Endothelial cell of umbilical vein (primary cell): ENCODE measurements at regions not wholly inside any gene's neighbourhood (a gene's known extent, or its start where the extent isn't known, plus 50 kb on each side); places are given as distances from the start of the nearest gene placed in this dataset.

ENCODE experiments used
- GATA2 ChIP-seq: IDR thresholded peaks from 2 replicates; pipeline ENCODE4 v1.7.0; 2011; ENCODE audit warnings: low read depth, mild to moderate bottlenecking, moderate library complexity, mixed read lengths, low read length; ENCODE audit not compliant: insufficient read length, insufficient read depth
- POLR2A ChIP-seq: IDR thresholded peaks from 2 replicates; pipeline ENCODE4 v1.6.1; 2012; ENCODE audit warnings: low read depth, mild to moderate bottlenecking, control low read depth, low read length
- POLR2AphosphoS5 ChIP-seq: IDR thresholded peaks from 2 replicates; pipeline ENCODE4 v1.6.1; 2012; ENCODE audit warnings: low read depth, mild to moderate bottlenecking, control low read depth, low read length, moderate library complexity; ENCODE audit not compliant: insufficient read depth
- TF ChIP-seq, protein P1 (sequence below), 2 donors: IDR thresholded peaks; 1 replicate in 1 of 2; 2 replicates in 1 of 2; pipeline ENCODE4 v1.5.1; 2011; ENCODE audit warnings: low read length in 2 of 2, mild to moderate bottlenecking in 2 of 2, moderate library complexity in 2 of 2, control low read depth in 1 of 2, inconsistent platforms in 1 of 2, low read depth in 1 of 2; ENCODE audit not compliant: insufficient read depth in 1 of 2; ENCODE audit errors: extremely low read depth in 1 of 2

DNA sequence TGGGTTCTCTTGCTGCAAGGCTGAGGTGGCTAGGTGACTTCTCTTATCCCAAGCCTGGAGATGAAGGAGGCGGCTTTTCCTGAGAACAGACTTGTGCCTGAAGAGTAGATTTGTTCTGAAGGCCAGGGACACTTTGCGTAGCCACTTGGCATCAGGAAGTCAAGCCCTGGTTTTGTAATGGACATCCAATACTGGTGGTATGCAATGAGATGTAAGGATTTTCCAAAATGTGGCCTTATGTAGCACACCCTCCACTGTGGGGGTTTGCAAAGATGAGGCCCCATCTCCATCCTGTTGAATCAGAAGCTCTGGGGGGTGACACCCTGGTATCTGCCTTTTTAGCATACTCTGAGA is 124.5 kb upstream of the IPO9 start:
- no peak for TF ChIP-seq POLR2A
- TF ChIP-seq POLR2AphosphoS5, result no peak
- TF ChIP-seq, protein P1, sequence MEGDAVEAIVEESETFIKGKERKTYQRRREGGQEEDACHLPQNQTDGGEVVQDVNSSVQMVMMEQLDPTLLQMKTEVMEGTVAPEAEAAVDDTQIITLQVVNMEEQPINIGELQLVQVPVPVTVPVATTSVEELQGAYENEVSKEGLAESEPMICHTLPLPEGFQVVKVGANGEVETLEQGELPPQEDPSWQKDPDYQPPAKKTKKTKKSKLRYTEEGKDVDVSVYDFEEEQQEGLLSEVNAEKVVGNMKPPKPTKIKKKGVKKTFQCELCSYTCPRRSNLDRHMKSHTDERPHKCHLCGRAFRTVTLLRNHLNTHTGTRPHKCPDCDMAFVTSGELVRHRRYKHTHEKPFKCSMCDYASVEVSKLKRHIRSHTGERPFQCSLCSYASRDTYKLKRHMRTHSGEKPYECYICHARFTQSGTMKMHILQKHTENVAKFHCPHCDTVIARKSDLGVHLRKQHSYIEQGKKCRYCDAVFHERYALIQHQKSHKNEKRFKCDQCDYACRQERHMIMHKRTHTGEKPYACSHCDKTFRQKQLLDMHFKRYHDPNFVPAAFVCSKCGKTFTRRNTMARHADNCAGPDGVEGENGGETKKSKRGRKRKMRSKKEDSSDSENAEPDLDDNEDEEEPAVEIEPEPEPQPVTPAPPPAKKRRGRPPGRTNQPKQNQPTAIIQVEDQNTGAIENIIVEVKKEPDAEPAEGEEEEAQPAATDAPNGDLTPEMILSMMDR (IDR thresholded peaks at IDR 0.05; ENCODE audit: extremely low read depth in 1 of 2, insufficient read depth in 1 of 2, low read depth in 1 of 2, low read length in 2 of 2), result no peak
- TF ChIP-seq GATA2, result no peak
